A549 (cell line): ENCODE measurements at regions not wholly inside any gene's neighbourhood (a gene's known extent, or its start where the extent isn't known, plus 50 kb on each side); places are given as distances from the start of the nearest gene placed in this dataset.

ENCODE experiments used
- ATAC-seq, 2 experiments: fragments of 200-7000 bp in 1 of 2; fragments of >200 bp in 1 of 2; cut with Nextera tagmentation in 1 of 2; cut with Tn5 transposase in 1 of 2; 3 replicates each; pipeline versions ENCODE4 v1.8.0 to v1.9.1; 2018 to 2020; ENCODE audit warnings: mild to moderate bottlenecking in 1 of 2, moderate library complexity in 1 of 2
- CTCF ChIA-PET: fragments of 300-600 bp; sonication (Branson Sonifier 250); formaldehyde crosslinking; extraction: SDS; loops from one replicate; lab custom pipeline; 2021; ENCODE audit warnings: antibody characterized with exemption, inconsistent platforms; lab: Yijun Ruan, JAX
- POLR2A ChIA-PET: fragments of 350-600 bp; formaldehyde crosslinking; extraction: SDS; loops from one replicate; lab custom pipeline; 2021; ENCODE audit warnings: antibody characterized with exemption, inconsistent platforms; lab: Yijun Ruan, JAX
- DNase-seq, 2 experiments: peaks; one replicate each; pipeline versions ENCODE4 v3.0.0 to v3.0.0-alpha.2; 2011 to 2016; ENCODE audit warnings: low read depth in 1 of 2, low spot score in 1 of 2
- FAIRE-seq: peaks from 2 replicates; lab custom pipeline; 2011; peaks lifted over from hg19 to GRCh38; lab: Jason Lieb, UNC
- H3K27ac ChIP-seq, 2 experiments: fragments of >200 bp; sonication (Bioruptor Twin); formaldehyde crosslinking; 3 replicates each; pipeline ENCODE4 v1.5.1; 2016 to 2017
- H3K4me1 ChIP-seq: fragments of >200 bp; sonication (Bioruptor Twin); formaldehyde crosslinking; 3 replicates; pipeline ENCODE4 v1.6.1; 2016
- H3K4me2 ChIP-seq: fragments of >200 bp; sonication (Bioruptor Twin); formaldehyde crosslinking; 3 replicates; pipeline ENCODE4 v1.6.1; 2016
- H3K4me3 ChIP-seq: fragments of >200 bp; sonication (Bioruptor Twin); formaldehyde crosslinking; 3 replicates; pipeline ENCODE4 v1.5.1; 2016
- H3K9me3 ChIP-seq: fragments of >200 bp; sonication (Bioruptor Twin); formaldehyde crosslinking; 3 replicates; pipeline ENCODE4 v1.6.1; 2016
- CBX2 ChIP-seq: fragments of 200-600 bp; sonication (generic); IDR thresholded peaks from 2 replicates; pipeline ENCODE4 v1.6.1; 2016; ENCODE audit warnings: low read depth, mild to moderate bottlenecking, borderline replicate concordance
- CEBPB ChIP-seq, 2 experiments: fragments of >200 bp in 1 of 2; sonication (Bioruptor Twin) in 1 of 2; formaldehyde crosslinking in 1 of 2; IDR thresholded peaks; 2 replicates each; pipeline ENCODE4 v1.6.1; 2012 to 2016
- EHF ChIP-seq: fragments of 250-450 bp; sonication (Bioruptor Pico); IDR thresholded peaks from 2 replicates; pipeline ENCODE4 v1.5.0; 2020; ENCODE audit warnings: mild to moderate bottlenecking
- EP300 ChIP-seq, 2 experiments: fragments of >200 bp; sonication (Bioruptor Twin); formaldehyde crosslinking; IDR thresholded peaks; 2 replicates in 1 of 2; 3 replicates in 1 of 2; pipeline ENCODE4 v1.6.1; 2016 to 2017
- FOSB ChIP-seq: fragments of 250-450 bp; sonication (Bioruptor Pico); IDR thresholded peaks from 2 replicates; pipeline ENCODE4 v1.5.0; 2020; ENCODE audit warnings: mild to moderate bottlenecking, moderate library complexity
- FOSL2 ChIP-seq, 2 experiments: fragments of 450-650 bp in 1 of 2; fragments of >200 bp in 1 of 2; sonication (Bioruptor Twin) in 1 of 2; formaldehyde crosslinking; IDR thresholded peaks; 2 replicates each; pipeline versions ENCODE4 v1.5.0 to v1.6.1; 2016 to 2020; ENCODE audit warnings: mild to moderate bottlenecking in 1 of 2, moderate library complexity in 1 of 2
- JUNB ChIP-seq: fragments of >200 bp; sonication (Bioruptor Twin); formaldehyde crosslinking; IDR thresholded peaks from 2 replicates; pipeline ENCODE4 v1.6.1; 2016
- PHF8 ChIP-seq: fragments of 200-600 bp; sonication (generic); IDR thresholded peaks from 2 replicates; pipeline ENCODE4 v1.6.1; 2016; ENCODE audit warnings: low read depth, mild to moderate bottlenecking, antibody characterized with exemption, moderate library complexity, borderline replicate concordance
- POLR2A ChIP-seq: IDR thresholded peaks from 2 replicates; pipeline ENCODE4 v1.6.1; 2012; ENCODE audit warnings: mild to moderate bottlenecking, low read length
- REST ChIP-seq: fragments of 200-600 bp; sonication (generic); IDR thresholded peaks from 2 replicates; pipeline ENCODE4 v1.6.1; 2016; ENCODE audit warnings: antibody characterized with exemption, mild to moderate bottlenecking, moderate library complexity
- SMC3 ChIP-seq: fragments of >200 bp; sonication (Bioruptor Twin); formaldehyde crosslinking; IDR thresholded peaks from 3 replicates; pipeline ENCODE4 v1.6.1; 2018; ENCODE audit warnings: inconsistent platforms
- TFCP2L1 ChIP-seq: fragments of 250-450 bp; sonication (Bioruptor Pico); IDR thresholded peaks from 2 replicates; pipeline ENCODE4 v1.5.0; 2021; ENCODE audit warnings: mild to moderate bottlenecking
- TP53 ChIP-seq: fragments of 250-450 bp; sonication (Bioruptor Pico); IDR thresholded peaks from 2 replicates; pipeline ENCODE4 v1.5.0; 2021; ENCODE audit warnings: mild to moderate bottlenecking, moderate library complexity
- ZNF302 ChIP-seq: fragments of 250-450 bp; sonication (Bioruptor Pico); IDR thresholded peaks from 2 replicates; pipeline ENCODE4 v1.9.0; 2021; ENCODE audit warnings: inconsistent platforms, mild to moderate bottlenecking, moderate library complexity
- ZSCAN20 ChIP-seq: fragments of 250-450 bp; sonication (Bioruptor Pico); IDR thresholded peaks from 2 replicates; pipeline ENCODE4 v1.8.0; 2022; ENCODE audit warnings: mild to moderate bottlenecking, moderate library complexity
- WGBS: methylation state at CpG from one replicate; pipeline ENCODE4 v1.1.6; 2017; ENCODE audit errors: missing lambda C conversion rate; 5-methylcytosine and 5-hydroxymethylcytosine counted together

- no peak for TF ChIP-seq EHF
Observed at GRCh38 chr11:91819195-91819594, 405.4 kb upstream of the FAT3 start (continued).

- POLR2A ChIA-PET, result no interaction called here
- Histone ChIP-seq H3K4me3 (no peak overlapping the region), H3K4me1 (no peaks in the 10 kb centered on the region), H3K9me3 (no peaks in the 10 kb centered on the region), H3K4me2 (no peak overlapping the region), H3K27ac (no peak overlapping the region)
- WGBS, result 36% methylated on average over 4 of the region's 4 CpGs
- CTCF ChIA-PET, result no interaction called here
- TF ChIP-seq TFCP2L1 (CRISPR knock-in tag), result no peak
- no peak for TF ChIP-seq CEBPB (IDR thresholded peaks at IDR 0.05)
- no peak for TF ChIP-seq CBX2
- TF ChIP-seq EP300 (IDR thresholded peaks at IDR 0.05), result no peak
- TF ChIP-seq ZSCAN20 (CRISPR knock-in tag), result no peak
- no peak for ATAC-seq
- no peak for FAIRE-seq
- no peak for DNase-seq
Observed at GRCh38 chr11:91817996-91818395, 406.6 kb upstream of the FAT3 start.

- DNase-seq, result no peak
- Histone ChIP-seq H3K4me3 (no peak overlapping the region), H3K9me3 (no peaks in the 10 kb centered on the region), H3K27ac (no peak overlapping the region), H3K4me1 (no peaks in the 10 kb centered on the region), H3K4me2 (no peak overlapping the region)
- ChIA-PET POLR2A (no interaction called here), CTCF (interaction anchor here (1.0 kb wide), 1 partner anchor 11 kb away, joined by 3 read pairs; no protein-coding TSS in a partner anchor)
- FAIRE-seq, result no peak
- no peak for ATAC-seq
- TF ChIP-seq TFCP2L1 (CRISPR knock-in tag), result no peak
- no peak for TF ChIP-seq ZNF302
- TF ChIP-seq CEBPB (IDR thresholded peaks at IDR 0.05), result no peak
- no peak for TF ChIP-seq EP300 (IDR thresholded peaks at IDR 0.05)
- no peak for TF ChIP-seq FOSL2 (IDR thresholded peaks at IDR 0.05)
- TF ChIP-seq FOSL2 (CRISPR knock-in tag; IDR thresholded peaks at IDR 0.05), result no peak
- no peak for TF ChIP-seq POLR2A
- no peak for TF ChIP-seq FOSB (CRISPR knock-in tag)
- TF ChIP-seq TP53 (CRISPR knock-in tag), result no peak
- TF ChIP-seq JUNB, result no peak
Observed at GRCh38 chr11:91813263-91813662, 411.4 kb upstream of the FAT3 start.

GRCh38 chr11:91810871-91811270, 413.7 kb upstream of the FAT3 start:
- DNase-seq (no peak), ATAC-seq (no peak), FAIRE-seq (no peak)
- WGBS, result 72% methylated on average over 3 of the region's 3 CpGs
- H3K27ac ChIP-seq, result no peak overlapping the region
- CTCF ChIA-PET, result no interaction called here
- POLR2A ChIA-PET, result no interaction called here
- no peak overlapping the region for H3K4me3 ChIP-seq
- no peaks in the 10 kb centered on the region for H3K9me3 ChIP-seq
- no peak overlapping the region for H3K4me2 ChIP-seq
- TF ChIP-seq REST (no peak), TP53 (CRISPR knock-in tag) (no peak), SMC3 (no peak)
- no peaks in the 10 kb centered on the region for H3K4me1 ChIP-seq

- no peak for DNase-seq
- H3K27ac ChIP-seq, result no peak overlapping the region
- 90% methylated on average over 1 of the region's 1 CpG for WGBS
- no peak for ATAC-seq
- CTCF ChIA-PET, result no interaction called here
- POLR2A ChIA-PET, result no interaction called here
- TF ChIP-seq PHF8, result no peak
- FAIRE-seq, result no peak
- H3K4me2 ChIP-seq, result no peak overlapping the region
- no peaks in the 10 kb centered on the region for H3K9me3 ChIP-seq
- no peak overlapping the region for H3K4me3 ChIP-seq
- peaks cover 24% of the 10 kb centered on the region; the same call in 1 of the 3 replicates for H3K4me1 ChIP-seq
Observed at GRCh38 chr11:91805293-91805692, 419.3 kb upstream of the FAT3 start.
